Keratinocyte (primary cell): ENCODE measurements at regions not wholly inside any gene's neighbourhood (a gene's known extent, or its start where the extent isn't known, plus 50 kb on each side); places are given as distances from the start of the nearest gene placed in this dataset.

ENCODE experiments used
- EZH2 ChIP-seq: IDR thresholded peaks from one replicate; pipeline ENCODE4 v1.6.1; 2012; ENCODE audit warnings: inconsistent platforms, mild to moderate bottlenecking, low read length, moderate library complexity
- TF ChIP-seq, protein P1 (sequence below), 3 experiments: IDR thresholded peaks in 1 of 3; conservative IDR thresholded peaks in 1 of 3; optimal IDR thresholded peaks in 1 of 3; 2 replicates in 2 of 3; 3 replicates in 1 of 3; pipeline versions ENCODE3 to v1.5.1; 2011; ENCODE audit warnings: low read length in 3 of 3, mild to moderate bottlenecking in 3 of 3, moderate library complexity in 2 of 3, control low read depth in 1 of 3, inconsistent platforms in 1 of 3; ENCODE audit not compliant: insufficient read depth in 2 of 3; ENCODE audit errors: extremely low read depth in 1 of 3

GRCh38 chr5:3043600-3043999 lies 292.1 kb upstream of the IRX2 start:
- TF ChIP-seq, protein P1, sequence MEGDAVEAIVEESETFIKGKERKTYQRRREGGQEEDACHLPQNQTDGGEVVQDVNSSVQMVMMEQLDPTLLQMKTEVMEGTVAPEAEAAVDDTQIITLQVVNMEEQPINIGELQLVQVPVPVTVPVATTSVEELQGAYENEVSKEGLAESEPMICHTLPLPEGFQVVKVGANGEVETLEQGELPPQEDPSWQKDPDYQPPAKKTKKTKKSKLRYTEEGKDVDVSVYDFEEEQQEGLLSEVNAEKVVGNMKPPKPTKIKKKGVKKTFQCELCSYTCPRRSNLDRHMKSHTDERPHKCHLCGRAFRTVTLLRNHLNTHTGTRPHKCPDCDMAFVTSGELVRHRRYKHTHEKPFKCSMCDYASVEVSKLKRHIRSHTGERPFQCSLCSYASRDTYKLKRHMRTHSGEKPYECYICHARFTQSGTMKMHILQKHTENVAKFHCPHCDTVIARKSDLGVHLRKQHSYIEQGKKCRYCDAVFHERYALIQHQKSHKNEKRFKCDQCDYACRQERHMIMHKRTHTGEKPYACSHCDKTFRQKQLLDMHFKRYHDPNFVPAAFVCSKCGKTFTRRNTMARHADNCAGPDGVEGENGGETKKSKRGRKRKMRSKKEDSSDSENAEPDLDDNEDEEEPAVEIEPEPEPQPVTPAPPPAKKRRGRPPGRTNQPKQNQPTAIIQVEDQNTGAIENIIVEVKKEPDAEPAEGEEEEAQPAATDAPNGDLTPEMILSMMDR (optimal IDR thresholded peaks at IDR 0.05 in 1 of 3, IDR thresholded peaks at IDR 0.05 in 1 of 3, conservative IDR thresholded peaks at IDR 0.05 in 1 of 3; ENCODE audit: extremely low read depth in 1 of 3, insufficient read depth in 2 of 3, low read length in 3 of 3) = no peak
- no peak for TF ChIP-seq EZH2
